OCI-LY7 (cell line): ENCODE measurements at regions not wholly inside any gene's neighbourhood (a gene's known extent, or its start where the extent isn't known, plus 50 kb on each side); places are given as distances from the start of the nearest gene placed in this dataset.

Source experiments
- BruUV-seq: library from RNA; stranded (reverse); fragments of 400-500 nt; replicated peaks from 2 replicates; lab custom pipeline; 2021; lab: Mats Ljungman, UMichigan
- CTCF ChIA-PET: fragments of 300-600 bp; sonication (Branson Sonifier 250); formaldehyde crosslinking; loops from one replicate; lab custom pipeline; 2022; ENCODE audit warnings: antibody characterized with exemption; ENCODE audit not compliant: unreplicated experiment; lab: Charles Lee
- POLR2A ChIA-PET: fragments of 300-600 bp; sonication (Branson Sonifier 250); formaldehyde crosslinking; loops from one replicate; lab custom pipeline; 2022; ENCODE audit warnings: antibody characterized with exemption; lab: Charles Lee
- DNase-seq: peaks from one replicate; pipeline ENCODE4 v3.0.0-alpha.2; 2015; ENCODE audit warnings: low spot score
- H2AFZ ChIP-seq: fragments of 200-600 bp; sonication (generic), shearing (Covaris generic); 2 replicates; pipeline ENCODE4 v1.6.1; 2014; ENCODE audit warnings: mild to moderate bottlenecking, antibody characterized with exemption, low read length, moderate library complexity
- H3K27ac ChIP-seq: fragments of 200-600 bp; sonication (generic); 2 replicates; pipeline ENCODE4 v1.5.1; 2014; ENCODE audit warnings: mixed run types, low read depth, mild to moderate bottlenecking, moderate library complexity, low read length, inconsistent platforms; ENCODE audit not compliant: poor library complexity, severe bottlenecking
- H3K36me3 ChIP-seq: fragments of 200-600 bp; sonication (generic); 2 replicates; pipeline ENCODE4 v1.6.1; 2014; ENCODE audit warnings: mild to moderate bottlenecking, antibody characterized with exemption, low read length, moderate library complexity, mixed read lengths; ENCODE audit not compliant: insufficient read depth
- H3K4me1 ChIP-seq: fragments of 200-600 bp; sonication (generic); 2 replicates; pipeline ENCODE4 v1.5.1; 2014; ENCODE audit warnings: mild to moderate bottlenecking, low read length; ENCODE audit not compliant: insufficient read depth, poor library complexity, severe bottlenecking
- H3K4me2 ChIP-seq: fragments of 200-600 bp; sonication (generic); 2 replicates; pipeline ENCODE4 v1.6.1; 2014; ENCODE audit warnings: mild to moderate bottlenecking, low read length
- H3K4me3 ChIP-seq: fragments of 200-600 bp; sonication (generic); 2 replicates; pipeline ENCODE4 v1.5.1; 2014; ENCODE audit warnings: mild to moderate bottlenecking, low read depth, low read length; ENCODE audit not compliant: poor library complexity, severe bottlenecking
- H3K79me2 ChIP-seq: fragments of 200-600 bp; sonication (generic); 2 replicates; pipeline ENCODE4 v1.6.1; 2016; ENCODE audit warnings: low read depth, mild to moderate bottlenecking, low read length, moderate library complexity, mixed read lengths; ENCODE audit not compliant: insufficient read depth
- H3K9me2 ChIP-seq: fragments of 200-600 bp; sonication (generic); 2 replicates; pipeline ENCODE4 v1.6.1; 2016; ENCODE audit warnings: mild to moderate bottlenecking, low read length, mixed read lengths; ENCODE audit not compliant: insufficient read depth
- H3K9me3 ChIP-seq: fragments of 200-600 bp; sonication (generic); 2 replicates; pipeline ENCODE4 v1.6.1; 2014; ENCODE audit warnings: mild to moderate bottlenecking, mixed run types, low read length, mixed read lengths
- H4K20me1 ChIP-seq: fragments of 200-600 bp; sonication (generic); 2 replicates; pipeline ENCODE4 v1.6.1; 2014; ENCODE audit warnings: mild to moderate bottlenecking, antibody characterized with exemption, low read length, moderate library complexity, mixed read lengths; ENCODE audit not compliant: insufficient read depth
- EZH2phosphoT487 ChIP-seq: fragments of 200-600 bp; sonication (generic); IDR thresholded peaks from 2 replicates; pipeline ENCODE4 v1.6.1; 2018; ENCODE audit warnings: low read depth, borderline replicate concordance, mild to moderate bottlenecking, mixed run types, antibody characterized with exemption, low read length, moderate library complexity, mixed read lengths
- intact Hi-C: fragments of 100-400 bp; cut with micrococcal nuclease; formaldehyde crosslinking; loops from one replicate; pipeline ENCODE4 v1.10.0; 2022; ENCODE audit not compliant: unreplicated experiment
- TF ChIP-seq, protein P1 (sequence below): fragments of 200-600 bp; sonication (generic); conservative IDR thresholded peaks from 2 replicates; pipeline ENCODE4 v1.5.1; 2014; ENCODE audit warnings: mild to moderate bottlenecking, antibody characterized with exemption, low read length, moderate library complexity, mixed read lengths

DNA sequence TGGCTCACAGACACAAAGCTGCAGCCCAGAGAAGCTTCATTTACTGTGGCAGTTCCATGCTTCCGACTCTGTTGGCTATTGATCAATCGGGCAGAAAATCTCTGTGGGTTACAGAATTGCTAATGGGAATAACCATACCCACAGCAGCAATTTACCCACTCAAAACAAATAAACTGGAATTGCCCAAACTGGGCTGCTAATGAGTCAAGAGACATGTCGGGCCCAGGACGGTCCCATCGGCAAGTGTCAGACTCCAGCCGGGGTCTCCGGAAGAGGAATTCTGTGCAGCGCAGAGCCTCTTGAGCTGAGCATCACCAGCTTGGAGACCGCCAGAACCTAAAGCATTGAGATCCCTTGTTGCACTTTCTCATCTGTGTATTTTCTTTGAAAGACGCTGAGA, 67.8 kb downstream of the TMEM18 start:
- no peaks in the 10 kb centered on the region for H4K20me1 ChIP-seq

DNA sequence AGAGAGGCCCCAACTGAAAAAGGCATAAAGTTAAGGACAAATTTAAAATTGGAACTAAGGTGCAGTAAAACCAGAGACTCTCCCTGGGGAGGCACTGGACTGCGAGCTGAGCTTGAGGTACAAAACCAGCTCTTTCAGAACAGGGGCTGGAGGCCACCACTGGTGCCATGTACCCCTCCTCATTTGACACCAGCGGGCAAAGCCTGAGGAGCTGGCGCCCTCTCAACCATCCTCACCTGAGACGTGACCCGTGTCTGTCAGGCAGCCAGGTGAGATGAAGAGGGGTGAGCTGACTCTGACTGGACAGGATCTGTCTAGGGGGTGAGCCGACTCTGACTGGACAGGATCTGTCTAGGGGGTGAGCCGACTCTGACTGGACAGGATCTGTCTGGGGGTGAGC, 68.5 kb downstream of the TMEM18 start:
- Histone ChIP-seq H3K79me2 (no peaks in the 10 kb centered on the region), H3K4me2 (no peak overlapping the region), H3K9me3 (no peaks in the 10 kb centered on the region), H3K9me2 (no peaks in the 10 kb centered on the region), H3K36me3 (no peaks in the 10 kb centered on the region), H4K20me1 (no peaks in the 10 kb centered on the region), H3K4me1 (no peaks in the 10 kb centered on the region), H2AFZ (no peak overlapping the region), H3K27ac (no peak overlapping the region), H3K4me3 (no peak overlapping the region)
- BruUV-seq, result no TSS peak
- CTCF ChIA-PET, result no interaction called here
- intact Hi-C loops, result no loop called here
- POLR2A ChIA-PET, result interaction anchor here (0.6 to 0.7 kb wide), 2 partner anchors 347 to 454 kb away, joined by 3 to 4 read pairs; no protein-coding TSS in a partner anchor
- DNase-seq, result no peak
- no peak for TF ChIP-seq EZH2phosphoT487
- TF ChIP-seq, protein P1, sequence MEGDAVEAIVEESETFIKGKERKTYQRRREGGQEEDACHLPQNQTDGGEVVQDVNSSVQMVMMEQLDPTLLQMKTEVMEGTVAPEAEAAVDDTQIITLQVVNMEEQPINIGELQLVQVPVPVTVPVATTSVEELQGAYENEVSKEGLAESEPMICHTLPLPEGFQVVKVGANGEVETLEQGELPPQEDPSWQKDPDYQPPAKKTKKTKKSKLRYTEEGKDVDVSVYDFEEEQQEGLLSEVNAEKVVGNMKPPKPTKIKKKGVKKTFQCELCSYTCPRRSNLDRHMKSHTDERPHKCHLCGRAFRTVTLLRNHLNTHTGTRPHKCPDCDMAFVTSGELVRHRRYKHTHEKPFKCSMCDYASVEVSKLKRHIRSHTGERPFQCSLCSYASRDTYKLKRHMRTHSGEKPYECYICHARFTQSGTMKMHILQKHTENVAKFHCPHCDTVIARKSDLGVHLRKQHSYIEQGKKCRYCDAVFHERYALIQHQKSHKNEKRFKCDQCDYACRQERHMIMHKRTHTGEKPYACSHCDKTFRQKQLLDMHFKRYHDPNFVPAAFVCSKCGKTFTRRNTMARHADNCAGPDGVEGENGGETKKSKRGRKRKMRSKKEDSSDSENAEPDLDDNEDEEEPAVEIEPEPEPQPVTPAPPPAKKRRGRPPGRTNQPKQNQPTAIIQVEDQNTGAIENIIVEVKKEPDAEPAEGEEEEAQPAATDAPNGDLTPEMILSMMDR, result no peak

More for the DNA sequence above, 67.8 kb downstream of the TMEM18 start:
- Histone ChIP-seq H3K9me2 (no peaks in the 10 kb centered on the region), H2AFZ (no peak overlapping the region), H3K4me3 (no peak overlapping the region), H3K27ac (no peak overlapping the region), H3K4me1 (no peaks in the 10 kb centered on the region), H3K79me2 (no peaks in the 10 kb centered on the region), H3K9me3 (no peaks in the 10 kb centered on the region), H3K4me2 (no peak overlapping the region), H3K36me3 (no peaks in the 10 kb centered on the region)
- ChIA-PET POLR2A (no interaction called here), CTCF (interaction anchor here (0.6 kb wide), 1 partner anchor 637 kb away, joined by 3 read pairs; no protein-coding TSS in a partner anchor)
- no TSS peak for BruUV-seq
- DNase-seq, result no peak
- TF ChIP-seq, protein P1, result no peak
- TF ChIP-seq EZH2phosphoT487, result no peak
- intact Hi-C loops, result no loop called here

GRCh38 chr2:608297-608696, 68.9 kb downstream of the TMEM18 start:
- H3K4me3 ChIP-seq, result no peak overlapping the region
- no peak overlapping the region for H3K27ac ChIP-seq
- H2AFZ ChIP-seq, result no peak overlapping the region
- intact Hi-C loops, result no loop called here
- no peaks in the 10 kb centered on the region for H3K9me3 ChIP-seq
- DNase-seq, result no peak
- H3K36me3 ChIP-seq, result no peaks in the 10 kb centered on the region
- no TSS peak for BruUV-seq
- H3K79me2 ChIP-seq, result no peaks in the 10 kb centered on the region
- TF ChIP-seq EZH2phosphoT487, result no peak
- CTCF ChIA-PET, result no interaction called here
- no peak overlapping the region for H3K4me2 ChIP-seq
- H3K9me2 ChIP-seq, result no peaks in the 10 kb centered on the region
- no peaks in the 10 kb centered on the region for H4K20me1 ChIP-seq
- POLR2A ChIA-PET, result interaction anchor here (0.6 to 0.7 kb wide), 2 partner anchors 347 to 454 kb away, joined by 3 to 4 read pairs; no protein-coding TSS in a partner anchor
- H3K4me1 ChIP-seq, result no peaks in the 10 kb centered on the region
